GM23338 (cell line): ENCODE measurements at regions not wholly inside any gene's neighbourhood (a gene's known extent, or its start where the extent isn't known, plus 50 kb on each side); places are given as distances from the start of the nearest gene placed in this dataset.

Source experiments
- ATAC-seq: fragments of 200-7000 bp; cut with Tn5 transposase; 3 replicates; pipeline ENCODE4 v1.9.1; 2020
- DNase-seq: peaks from one replicate; pipeline ENCODE4 v3.0.0-alpha.2; 2015; ENCODE audit warnings: low spot score
- H2AFZ ChIP-seq: fragments of 200-600 bp; sonication (generic); 2 replicates; pipeline ENCODE4 v1.8.0; 2016; ENCODE audit warnings: antibody characterized with exemption, mild to moderate bottlenecking, moderate library complexity
- H3F3A ChIP-seq: fragments of 200-600 bp; sonication (generic); replicated peaks from 2 replicates; pipeline ENCODE4 v1.8.0; 2017; ENCODE audit warnings: antibody characterized with exemption, mixed run types, low read depth
- H3K27ac ChIP-seq: fragments of 200-600 bp; sonication (generic); 2 replicates; pipeline ENCODE4 v1.6.1; 2016; ENCODE audit warnings: low read depth
- H3K27me3 ChIP-seq: fragments of 200-600 bp; sonication (generic); 2 replicates; pipeline ENCODE4 v1.8.0; 2016; ENCODE audit warnings: mild to moderate bottlenecking, mixed run types, moderate library complexity; ENCODE audit not compliant: insufficient read depth
- H3K36me3 ChIP-seq: fragments of 200-600 bp; sonication (generic); 2 replicates; pipeline ENCODE4 v1.8.0; 2016; ENCODE audit warnings: mild to moderate bottlenecking; ENCODE audit not compliant: insufficient read depth
- H3K4me1 ChIP-seq: fragments of 200-600 bp; sonication (generic); 2 replicates; pipeline ENCODE4 v1.8.0; 2016; ENCODE audit warnings: mild to moderate bottlenecking, moderate library complexity; ENCODE audit not compliant: insufficient read depth
- H3K4me2 ChIP-seq: fragments of 200-600 bp; sonication (generic); 2 replicates; pipeline ENCODE4 v1.7.1; 2017; ENCODE audit warnings: mixed run types
- H3K4me3 ChIP-seq: fragments of 200-600 bp; sonication (generic); 2 replicates; pipeline ENCODE4 v1.6.1; 2016; ENCODE audit warnings: mixed run types
- H3K79me2 ChIP-seq: fragments of 200-600 bp; sonication (generic); replicated peaks from 2 replicates; pipeline ENCODE4 v1.8.0; 2017; ENCODE audit warnings: mild to moderate bottlenecking; ENCODE audit not compliant: insufficient read depth
- H3K9me2 ChIP-seq: fragments of 200-600 bp; sonication (generic); 2 replicates; pipeline ENCODE4 v1.8.0; 2017; ENCODE audit not compliant: insufficient read depth
- H4K20me1 ChIP-seq: fragments of 200-600 bp; sonication (generic); replicated peaks from 2 replicates; pipeline ENCODE4 v1.8.0; 2017; ENCODE audit warnings: mild to moderate bottlenecking; ENCODE audit not compliant: insufficient read depth
- H3K27ac Mint-ChIP-seq: 2 replicates; pipeline ENCODE4 v1.8.0; 2020; ENCODE audit warnings: inconsistent platforms, mild to moderate bottlenecking, moderate library complexity, mixed read lengths
- H3K27me3 Mint-ChIP-seq: 3 replicates; pipeline ENCODE4 v1.8.0; 2022; ENCODE audit warnings: low read depth, mild to moderate bottlenecking, moderate library complexity, mixed read lengths, inconsistent platforms; ENCODE audit not compliant: insufficient read depth, poor library complexity
- H3K36me3 Mint-ChIP-seq: 3 replicates; pipeline ENCODE4 v1.8.0; 2021; ENCODE audit warnings: low read depth, mild to moderate bottlenecking, inconsistent platforms, moderate library complexity, mixed read lengths
- H3K4me1 Mint-ChIP-seq: 3 replicates; pipeline ENCODE4 v1.8.0; 2020; ENCODE audit warnings: mild to moderate bottlenecking, inconsistent platforms, mixed read lengths
- H3K4me3 Mint-ChIP-seq: 3 replicates; pipeline ENCODE4 v1.8.0; 2021; ENCODE audit warnings: moderate library complexity, mild to moderate bottlenecking, inconsistent platforms, mixed read lengths
- H3K9me3 Mint-ChIP-seq: 3 replicates; pipeline ENCODE4 v1.8.0; 2020; ENCODE audit warnings: moderate library complexity, mild to moderate bottlenecking, inconsistent platforms, mixed read lengths
- CREB1 ChIP-seq: fragments of 250-450 bp; sonication (Bioruptor Pico); IDR thresholded peaks from 2 replicates; pipeline ENCODE4 v1.5.0; 2020; ENCODE audit warnings: low read depth, mild to moderate bottlenecking, moderate library complexity
- EZH2 ChIP-seq: fragments of 200-600 bp; sonication (generic); IDR thresholded peaks from one replicate; pipeline ENCODE4 v1.8.0; 2017; ENCODE audit warnings: antibody characterized with exemption, mild to moderate bottlenecking, low read depth; ENCODE audit not compliant: unreplicated experiment
- EZH2phosphoT487 ChIP-seq: fragments of 200-600 bp; sonication (generic); IDR thresholded peaks from one replicate; pipeline ENCODE4 v1.8.1; 2018; ENCODE audit warnings: antibody characterized with exemption; ENCODE audit not compliant: unreplicated experiment
- POLR2AphosphoS5 ChIP-seq: IDR thresholded peaks from 2 replicates; pipeline ENCODE4 v1.6.1; 2016; ENCODE audit warnings: antibody characterized with exemption, low read depth
- STAT1 ChIP-seq: IDR thresholded peaks from one replicate; pipeline ENCODE4 v1.6.1; 2016; ENCODE audit warnings: antibody characterized with exemption; ENCODE audit not compliant: unreplicated experiment
- ZNF331 ChIP-seq: fragments of 250-450 bp; sonication (Bioruptor Pico); IDR thresholded peaks from 2 replicates; pipeline ENCODE4 v1.5.0; 2020; ENCODE audit warnings: low read depth, mild to moderate bottlenecking, moderate library complexity
- TF ChIP-seq, protein P1 (sequence below): IDR thresholded peaks from 2 replicates; pipeline ENCODE4 v1.6.1; 2016; ENCODE audit warnings: antibody characterized with exemption
- TF ChIP-seq, protein P2 (sequence below): fragments of 250-450 bp; sonication (Bioruptor Pico); IDR thresholded peaks from 2 replicates; pipeline ENCODE4 v1.5.0; 2020; ENCODE audit warnings: mild to moderate bottlenecking, moderate library complexity
- TF ChIP-seq, protein P3 (sequence below): IDR thresholded peaks from one replicate; pipeline ENCODE4 v1.6.1; 2018; ENCODE audit warnings: antibody characterized with exemption; ENCODE audit not compliant: unreplicated experiment

DNA sequence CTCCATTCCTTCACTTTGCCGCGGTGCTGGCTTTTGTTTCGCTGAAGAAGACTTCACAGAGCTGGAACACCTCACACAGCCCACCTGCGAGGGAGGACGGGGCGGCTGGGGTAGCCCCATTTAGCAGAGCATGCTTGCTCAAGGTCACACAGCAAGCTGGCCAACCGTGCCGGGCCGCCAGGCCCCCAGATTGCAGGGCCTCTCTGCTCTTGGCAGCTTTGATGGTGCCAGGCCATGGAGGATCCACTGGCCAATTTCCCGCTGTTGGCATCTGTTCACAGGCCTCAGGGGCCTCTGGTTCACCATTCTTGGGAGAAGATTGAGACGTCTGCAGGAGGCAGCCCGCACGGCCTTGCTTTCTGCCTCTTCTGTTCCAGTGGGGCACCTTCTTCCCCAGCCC, 77.9 kb upstream of the LINGO1 start:
- Histone ChIP-seq H3K36me3 (no peaks in the 10 kb centered on the region), H3K9me2 (no peaks in the 10 kb centered on the region), H3K4me3 (no peak overlapping the region), H2AFZ (no peak overlapping the region), H3K27me3 (no peaks in the 10 kb centered on the region), H3K4me2 (no peak overlapping the region), H3K27ac (no peak overlapping the region), H3K4me1 (no peaks in the 10 kb centered on the region), H3K79me2 (no peaks in the 10 kb centered on the region), H3F3A (no peaks in the 10 kb centered on the region), H4K20me1 (no peaks in the 10 kb centered on the region)
- H3K27ac Mint-ChIP-seq, result no peak overlapping the region
- no peaks in the 10 kb centered on the region for H3K9me3 Mint-ChIP-seq
- peaks cover 12% of the 10 kb centered on the region for H3K4me1 Mint-ChIP-seq
- no peaks in the 10 kb centered on the region for H3K36me3 Mint-ChIP-seq
- ATAC-seq (no peak), DNase-seq (no peak)
- peaks cover 4% of the 10 kb centered on the region for H3K27me3 Mint-ChIP-seq
- no peak overlapping the region for H3K4me3 Mint-ChIP-seq
- TF ChIP-seq, protein P1, sequence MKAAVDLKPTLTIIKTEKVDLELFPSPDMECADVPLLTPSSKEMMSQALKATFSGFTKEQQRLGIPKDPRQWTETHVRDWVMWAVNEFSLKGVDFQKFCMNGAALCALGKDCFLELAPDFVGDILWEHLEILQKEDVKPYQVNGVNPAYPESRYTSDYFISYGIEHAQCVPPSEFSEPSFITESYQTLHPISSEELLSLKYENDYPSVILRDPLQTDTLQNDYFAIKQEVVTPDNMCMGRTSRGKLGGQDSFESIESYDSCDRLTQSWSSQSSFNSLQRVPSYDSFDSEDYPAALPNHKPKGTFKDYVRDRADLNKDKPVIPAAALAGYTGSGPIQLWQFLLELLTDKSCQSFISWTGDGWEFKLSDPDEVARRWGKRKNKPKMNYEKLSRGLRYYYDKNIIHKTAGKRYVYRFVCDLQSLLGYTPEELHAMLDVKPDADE, result no peak
- TF ChIP-seq, protein P2, sequence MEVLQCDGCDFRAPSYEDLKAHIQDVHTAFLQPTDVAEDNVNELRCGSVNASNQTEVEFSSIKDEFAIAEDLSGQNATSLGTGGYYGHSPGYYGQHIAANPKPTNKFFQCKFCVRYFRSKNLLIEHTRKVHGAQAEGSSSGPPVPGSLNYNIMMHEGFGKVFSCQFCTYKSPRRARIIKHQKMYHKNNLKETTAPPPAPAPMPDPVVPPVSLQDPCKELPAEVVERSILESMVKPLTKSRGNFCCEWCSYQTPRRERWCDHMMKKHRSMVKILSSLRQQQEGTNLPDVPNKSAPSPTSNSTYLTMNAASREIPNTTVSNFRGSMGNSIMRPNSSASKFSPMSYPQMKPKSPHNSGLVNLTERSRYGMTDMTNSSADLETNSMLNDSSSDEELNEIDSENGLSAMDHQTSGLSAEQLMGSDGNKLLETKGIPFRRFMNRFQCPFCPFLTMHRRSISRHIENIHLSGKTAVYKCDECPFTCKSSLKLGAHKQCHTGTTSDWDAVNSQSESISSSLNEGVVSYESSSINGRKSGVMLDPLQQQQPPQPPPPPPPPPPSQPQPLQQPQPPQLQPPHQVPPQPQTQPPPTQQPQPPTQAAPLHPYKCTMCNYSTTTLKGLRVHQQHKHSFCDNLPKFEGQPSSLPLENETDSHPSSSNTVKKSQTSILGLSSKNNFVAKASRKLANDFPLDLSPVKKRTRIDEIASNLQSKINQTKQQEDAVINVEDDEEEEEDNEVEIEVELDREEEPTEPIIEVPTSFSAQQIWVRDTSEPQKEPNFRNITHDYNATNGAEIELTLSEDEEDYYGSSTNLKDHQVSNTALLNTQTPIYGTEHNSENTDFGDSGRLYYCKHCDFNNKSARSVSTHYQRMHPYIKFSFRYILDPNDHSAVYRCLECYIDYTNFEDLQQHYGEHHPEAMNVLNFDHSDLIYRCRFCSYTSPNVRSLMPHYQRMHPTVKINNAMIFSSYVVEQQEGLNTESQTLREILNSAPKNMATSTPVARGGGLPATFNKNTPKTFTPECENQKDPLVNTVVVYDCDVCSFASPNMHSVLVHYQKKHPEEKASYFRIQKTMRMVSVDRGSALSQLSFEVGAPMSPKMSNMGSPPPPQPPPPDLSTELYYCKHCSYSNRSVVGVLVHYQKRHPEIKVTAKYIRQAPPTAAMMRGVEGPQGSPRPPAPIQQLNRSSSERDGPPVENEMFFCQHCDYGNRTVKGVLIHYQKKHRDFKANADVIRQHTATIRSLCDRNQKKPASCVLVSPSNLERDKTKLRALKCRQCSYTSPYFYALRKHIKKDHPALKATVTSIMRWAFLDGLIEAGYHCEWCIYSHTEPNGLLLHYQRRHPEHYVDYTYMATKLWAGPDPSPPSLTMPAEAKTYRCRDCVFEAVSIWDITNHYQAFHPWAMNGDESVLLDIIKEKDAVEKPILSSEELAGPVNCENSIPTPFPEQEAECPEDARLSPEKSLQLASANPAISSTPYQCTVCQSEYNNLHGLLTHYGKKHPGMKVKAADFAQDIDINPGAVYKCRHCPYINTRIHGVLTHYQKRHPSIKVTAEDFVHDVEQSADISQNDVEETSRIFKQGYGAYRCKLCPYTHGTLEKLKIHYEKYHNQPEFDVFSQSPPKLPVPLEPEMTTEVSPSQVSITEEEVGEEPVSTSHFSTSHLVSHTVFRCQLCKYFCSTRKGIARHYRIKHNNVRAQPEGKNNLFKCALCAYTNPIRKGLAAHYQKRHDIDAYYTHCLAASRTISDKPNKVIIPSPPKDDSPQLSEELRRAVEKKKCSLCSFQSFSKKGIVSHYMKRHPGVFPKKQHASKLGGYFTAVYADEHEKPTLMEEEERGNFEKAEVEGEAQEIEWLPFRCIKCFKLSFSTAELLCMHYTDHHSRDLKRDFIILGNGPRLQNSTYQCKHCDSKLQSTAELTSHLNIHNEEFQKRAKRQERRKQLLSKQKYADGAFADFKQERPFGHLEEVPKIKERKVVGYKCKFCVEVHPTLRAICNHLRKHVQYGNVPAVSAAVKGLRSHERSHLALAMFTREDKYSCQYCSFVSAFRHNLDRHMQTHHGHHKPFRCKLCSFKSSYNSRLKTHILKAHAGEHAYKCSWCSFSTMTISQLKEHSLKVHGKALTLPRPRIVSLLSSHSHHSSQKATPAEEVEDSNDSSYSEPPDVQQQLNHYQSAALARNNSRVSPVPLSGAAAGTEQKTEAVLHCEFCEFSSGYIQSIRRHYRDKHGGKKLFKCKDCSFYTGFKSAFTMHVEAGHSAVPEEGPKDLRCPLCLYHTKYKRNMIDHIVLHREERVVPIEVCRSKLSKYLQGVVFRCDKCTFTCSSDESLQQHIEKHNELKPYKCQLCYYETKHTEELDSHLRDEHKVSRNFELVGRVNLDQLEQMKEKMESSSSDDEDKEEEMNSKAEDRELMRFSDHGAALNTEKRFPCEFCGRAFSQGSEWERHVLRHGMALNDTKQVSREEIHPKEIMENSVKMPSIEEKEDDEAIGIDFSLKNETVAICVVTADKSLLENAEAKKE (CRISPR knock-in tag), result no peak
- no peak for TF ChIP-seq STAT1
- TF ChIP-seq EZH2, result no peak
- no peak for TF ChIP-seq ZNF331 (CRISPR knock-in tag)
- no peak for TF ChIP-seq POLR2AphosphoS5
- TF ChIP-seq EZH2phosphoT487, result no peak
- TF ChIP-seq, protein P3, sequence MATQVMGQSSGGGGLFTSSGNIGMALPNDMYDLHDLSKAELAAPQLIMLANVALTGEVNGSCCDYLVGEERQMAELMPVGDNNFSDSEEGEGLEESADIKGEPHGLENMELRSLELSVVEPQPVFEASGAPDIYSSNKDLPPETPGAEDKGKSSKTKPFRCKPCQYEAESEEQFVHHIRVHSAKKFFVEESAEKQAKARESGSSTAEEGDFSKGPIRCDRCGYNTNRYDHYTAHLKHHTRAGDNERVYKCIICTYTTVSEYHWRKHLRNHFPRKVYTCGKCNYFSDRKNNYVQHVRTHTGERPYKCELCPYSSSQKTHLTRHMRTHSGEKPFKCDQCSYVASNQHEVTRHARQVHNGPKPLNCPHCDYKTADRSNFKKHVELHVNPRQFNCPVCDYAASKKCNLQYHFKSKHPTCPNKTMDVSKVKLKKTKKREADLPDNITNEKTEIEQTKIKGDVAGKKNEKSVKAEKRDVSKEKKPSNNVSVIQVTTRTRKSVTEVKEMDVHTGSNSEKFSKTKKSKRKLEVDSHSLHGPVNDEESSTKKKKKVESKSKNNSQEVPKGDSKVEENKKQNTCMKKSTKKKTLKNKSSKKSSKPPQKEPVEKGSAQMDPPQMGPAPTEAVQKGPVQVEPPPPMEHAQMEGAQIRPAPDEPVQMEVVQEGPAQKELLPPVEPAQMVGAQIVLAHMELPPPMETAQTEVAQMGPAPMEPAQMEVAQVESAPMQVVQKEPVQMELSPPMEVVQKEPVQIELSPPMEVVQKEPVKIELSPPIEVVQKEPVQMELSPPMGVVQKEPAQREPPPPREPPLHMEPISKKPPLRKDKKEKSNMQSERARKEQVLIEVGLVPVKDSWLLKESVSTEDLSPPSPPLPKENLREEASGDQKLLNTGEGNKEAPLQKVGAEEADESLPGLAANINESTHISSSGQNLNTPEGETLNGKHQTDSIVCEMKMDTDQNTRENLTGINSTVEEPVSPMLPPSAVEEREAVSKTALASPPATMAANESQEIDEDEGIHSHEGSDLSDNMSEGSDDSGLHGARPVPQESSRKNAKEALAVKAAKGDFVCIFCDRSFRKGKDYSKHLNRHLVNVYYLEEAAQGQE, result no peak
- TF ChIP-seq CREB1, result no peak
